Activated CD4-positive, alpha-beta T cell treated with anti-CD3 and anti-CD28 coated beads for 48 hours (primary cell): ENCODE measurements at regions not wholly inside any gene's neighbourhood (a gene's known extent, or its start where the extent isn't known, plus 50 kb on each side); places are given as distances from the start of the nearest gene placed in this dataset.

Experiments used
- DNase-seq: peaks from one replicate; pipeline ENCODE4 v3.0.0-alpha.2; 2020

- DNase-seq: no peak
These were observed 109.3 kb upstream of the TNRC6C start for GRCh38 chr17:77849239-77849638.

GRCh38 chr17:77851921-77852320 is 106.6 kb upstream of the TNRC6C start:
- DNase-seq: no peak

DNA sequence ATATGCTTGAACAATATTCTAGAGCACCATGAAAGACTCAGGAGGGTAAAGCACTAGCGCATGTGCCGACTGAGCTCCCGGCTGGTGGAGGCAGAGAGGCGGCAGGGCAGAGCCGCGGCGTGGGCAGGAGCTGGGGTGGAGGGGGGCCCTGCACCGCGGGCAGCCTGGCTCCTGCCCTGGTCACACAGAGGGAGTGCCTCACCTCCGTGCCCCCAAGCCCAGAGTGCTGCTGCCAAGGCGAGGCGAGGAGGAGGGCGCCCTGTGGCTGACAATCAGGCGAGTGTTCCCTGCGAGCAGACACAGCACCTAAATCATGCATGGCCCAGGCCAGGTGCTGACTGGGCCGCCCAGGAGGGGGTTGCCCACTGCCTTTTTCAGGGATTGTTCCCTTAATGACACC is 105.8 kb upstream of the TNRC6C start:
- DNase-seq: no peak

- DNase-seq: no peak
These were observed 105.1 kb upstream of the TNRC6C start for GRCh38 chr17:77853191-77853977.

DNA sequence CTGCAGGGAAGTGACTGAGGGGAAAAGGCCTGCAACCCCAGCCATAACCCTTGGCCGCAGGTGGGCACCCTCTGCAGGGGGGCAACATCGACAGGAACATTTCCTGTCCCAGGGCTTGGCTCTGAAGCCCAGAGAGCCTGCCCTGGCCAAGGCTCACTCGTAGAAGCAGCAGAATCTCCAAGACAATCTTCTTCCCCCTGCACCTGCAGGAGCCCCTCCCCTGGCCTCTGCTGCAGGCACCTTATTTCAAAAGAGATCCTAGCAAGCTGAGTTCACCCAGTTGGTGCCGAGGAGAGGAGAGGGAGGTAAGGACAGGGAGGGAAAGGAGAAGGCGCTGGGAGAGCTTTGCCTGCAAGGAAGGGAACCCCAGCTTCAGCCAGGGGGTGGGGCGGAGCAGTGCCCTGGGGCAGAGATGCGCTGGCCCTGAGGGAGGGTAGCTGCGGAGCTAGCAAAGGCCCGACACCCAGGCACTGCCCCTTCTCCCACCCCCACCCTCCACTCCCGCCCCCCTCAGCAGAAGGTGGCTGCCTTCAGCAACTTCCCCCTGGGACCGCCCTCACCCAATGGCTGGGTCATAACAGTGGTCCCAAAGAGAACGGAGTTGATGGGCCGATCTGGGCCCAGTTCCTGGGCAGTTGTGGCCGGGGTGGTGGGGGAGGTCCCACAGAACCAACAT is 104.3 kb upstream of the TNRC6C start:
- DNase-seq: no peak

DNA sequence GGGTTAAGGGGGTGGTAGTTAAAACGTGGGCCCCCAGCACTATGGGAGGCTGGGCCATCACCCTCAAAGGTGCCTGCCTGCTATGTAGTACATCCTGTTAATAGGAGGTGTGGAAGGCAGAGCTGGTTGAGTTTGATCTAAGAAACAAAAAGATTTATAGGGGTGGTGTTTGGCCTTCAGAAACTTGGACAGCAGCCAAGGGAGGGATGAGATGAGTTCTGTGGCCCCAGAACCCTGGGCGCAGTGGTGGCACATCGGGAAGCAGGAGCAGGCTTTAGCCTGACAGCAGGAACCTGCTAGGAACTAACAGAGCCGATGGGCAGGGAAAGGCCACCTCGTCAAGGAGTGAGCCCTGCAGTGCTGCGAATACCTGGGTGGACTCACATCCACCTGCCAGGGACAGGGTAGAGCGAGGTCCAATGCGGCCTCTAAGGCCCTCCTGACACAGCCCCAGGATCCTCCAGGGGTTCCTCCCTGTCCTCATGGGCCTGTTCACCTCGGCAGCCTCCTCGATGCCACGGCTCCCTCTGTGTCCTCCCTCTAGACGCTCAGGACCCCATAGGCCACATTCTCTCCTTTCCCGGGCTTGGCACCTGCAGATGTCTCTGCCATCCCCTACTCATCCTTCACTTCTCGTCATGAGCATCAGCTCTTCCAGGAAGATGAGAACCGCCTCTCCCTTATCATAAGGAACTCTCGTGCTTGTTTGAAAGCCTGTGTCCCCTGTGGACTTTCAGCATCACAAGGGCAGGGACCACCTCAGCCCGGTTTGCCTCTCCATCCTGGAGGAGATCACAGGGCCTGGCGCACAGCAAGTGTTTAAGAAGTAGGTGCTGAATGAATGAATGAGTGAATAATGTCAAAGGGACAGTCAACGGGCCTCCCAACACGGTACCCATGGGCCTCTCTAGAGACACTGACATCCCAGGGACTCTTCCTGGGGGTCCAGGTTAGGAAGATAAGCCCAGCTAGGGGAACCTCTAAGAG is 103.5 kb upstream of the TNRC6C start:
- DNase-seq: no peak

DNA sequence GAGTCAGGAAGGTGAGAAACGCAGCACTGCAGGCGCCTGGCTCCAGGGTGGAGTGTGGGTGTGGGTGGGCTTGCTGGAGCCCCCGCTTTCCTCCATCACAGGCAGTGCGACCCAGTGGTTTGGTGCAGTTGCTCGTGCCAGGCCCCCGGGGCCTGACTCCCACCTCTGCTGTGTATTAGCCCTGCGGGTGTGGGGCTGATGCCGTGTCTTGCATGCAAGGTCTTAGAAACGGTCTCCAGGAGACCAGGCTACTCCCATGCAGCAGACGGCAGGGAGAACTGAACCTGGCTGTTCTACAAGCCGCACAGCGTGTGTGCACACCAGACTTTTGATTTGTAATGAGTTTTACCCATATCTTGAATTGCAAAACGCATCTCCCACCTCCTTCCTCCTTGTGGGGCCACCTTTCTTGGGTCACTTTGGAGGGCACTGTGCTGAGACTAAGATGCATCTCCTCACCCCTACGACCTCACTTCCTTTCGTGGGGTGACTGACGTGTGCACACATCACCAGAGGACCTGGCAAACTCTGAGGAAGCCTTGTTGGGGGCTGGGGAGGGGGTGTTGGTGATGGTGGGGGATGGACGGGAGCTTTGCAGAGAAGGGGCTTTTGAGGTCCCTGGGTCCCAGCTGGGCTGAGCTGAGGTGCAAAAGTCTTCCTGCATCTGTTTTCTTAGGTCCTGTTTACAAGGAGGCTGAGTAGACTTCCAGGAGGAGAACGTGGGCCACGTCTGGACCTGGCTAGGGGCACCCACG is 101.8 kb upstream of the TNRC6C start:
- DNase-seq: no peak

DNA sequence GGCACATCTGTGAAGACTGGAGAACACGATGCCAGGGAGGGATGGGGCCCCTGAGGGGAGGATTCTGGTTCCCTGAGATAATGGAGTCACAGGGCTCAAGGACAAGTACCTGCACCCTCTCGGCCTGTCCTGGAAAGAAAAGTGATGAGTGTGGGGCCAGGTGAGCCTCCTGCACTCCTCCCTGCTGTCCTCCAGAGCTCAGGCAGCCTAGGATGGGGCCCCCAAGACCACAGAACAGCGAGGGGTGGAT is 101.3 kb upstream of the TNRC6C start:
- no peak for DNase-seq

- no peak for DNase-seq
These were observed 100.9 kb upstream of the TNRC6C start for GRCh38 chr17:77857613-77858012.

DNA sequence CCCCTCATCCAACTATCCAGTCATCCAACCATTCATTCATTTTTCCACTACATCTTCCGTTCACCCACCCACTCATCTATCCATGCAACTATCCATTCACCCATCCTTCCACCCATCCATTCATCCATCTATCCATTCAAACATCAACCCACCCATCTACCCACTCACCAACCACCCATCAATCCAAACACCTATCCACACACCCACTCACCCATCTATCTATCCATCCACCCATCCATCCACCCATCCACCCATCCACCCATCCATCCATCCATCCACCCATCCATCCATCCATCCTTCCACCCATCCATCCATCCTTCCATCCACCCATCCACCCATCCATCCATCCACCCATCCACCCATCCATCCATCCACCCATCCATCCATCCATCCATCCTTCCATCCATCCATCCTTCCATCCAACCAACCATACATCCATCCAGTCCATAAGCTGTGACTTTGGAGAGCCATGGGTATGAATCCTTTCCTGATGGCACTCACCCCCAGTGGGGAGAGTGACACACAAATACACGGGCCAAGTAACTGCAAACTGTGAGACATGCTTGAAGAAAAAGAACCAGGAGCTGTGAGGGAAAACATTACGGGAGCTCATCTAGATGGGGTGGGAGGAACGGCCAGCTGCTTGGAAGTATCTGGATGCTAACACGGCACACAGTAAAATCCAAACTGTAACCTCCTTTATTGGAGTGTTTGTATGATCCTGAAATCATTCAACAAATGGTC is 100.0 kb upstream of the TNRC6C start:
- DNase-seq: no peak

DNA sequence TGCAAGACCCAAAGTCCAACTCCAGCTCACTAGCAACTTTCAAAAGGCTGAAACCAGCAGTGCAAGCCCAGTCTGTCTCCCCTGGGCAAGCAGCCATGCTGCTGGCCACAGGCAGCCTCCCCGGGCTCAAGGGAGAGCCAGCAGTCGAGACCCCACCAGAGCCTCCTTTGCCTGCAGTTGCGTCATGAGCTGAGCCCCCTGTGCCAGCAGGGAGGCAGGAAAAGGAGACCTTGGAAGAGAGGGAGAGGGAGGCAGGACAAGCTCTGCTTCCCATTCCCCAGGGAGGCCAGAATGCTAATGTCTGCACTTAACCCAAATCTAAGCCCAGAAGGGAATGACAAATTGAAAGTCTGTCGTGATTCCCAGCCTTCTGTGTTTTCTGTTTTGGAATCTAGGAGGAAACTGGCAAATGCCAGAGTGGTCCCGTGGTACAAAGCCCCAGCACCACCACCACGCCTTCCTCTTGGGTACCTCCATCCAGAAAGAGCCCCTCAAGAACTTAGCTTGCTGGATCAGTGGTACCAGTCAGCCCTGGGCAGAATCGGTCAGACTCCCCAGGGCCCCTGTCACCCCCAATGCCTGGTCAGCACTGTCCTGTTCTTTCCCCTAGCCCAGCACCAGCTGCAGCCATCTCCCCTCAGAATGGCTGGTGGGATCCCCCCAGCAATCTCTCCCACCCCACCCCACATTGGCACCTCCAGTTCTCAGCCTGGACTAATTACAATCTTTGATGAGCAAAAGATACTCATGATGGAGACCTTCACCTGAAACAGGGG is 99.3 kb upstream of the TNRC6C start:
- DNase-seq: no peak

GRCh38 chr17:77861133-77861695 is 97.3 kb upstream of the TNRC6C start:
- no peak for DNase-seq

DNA sequence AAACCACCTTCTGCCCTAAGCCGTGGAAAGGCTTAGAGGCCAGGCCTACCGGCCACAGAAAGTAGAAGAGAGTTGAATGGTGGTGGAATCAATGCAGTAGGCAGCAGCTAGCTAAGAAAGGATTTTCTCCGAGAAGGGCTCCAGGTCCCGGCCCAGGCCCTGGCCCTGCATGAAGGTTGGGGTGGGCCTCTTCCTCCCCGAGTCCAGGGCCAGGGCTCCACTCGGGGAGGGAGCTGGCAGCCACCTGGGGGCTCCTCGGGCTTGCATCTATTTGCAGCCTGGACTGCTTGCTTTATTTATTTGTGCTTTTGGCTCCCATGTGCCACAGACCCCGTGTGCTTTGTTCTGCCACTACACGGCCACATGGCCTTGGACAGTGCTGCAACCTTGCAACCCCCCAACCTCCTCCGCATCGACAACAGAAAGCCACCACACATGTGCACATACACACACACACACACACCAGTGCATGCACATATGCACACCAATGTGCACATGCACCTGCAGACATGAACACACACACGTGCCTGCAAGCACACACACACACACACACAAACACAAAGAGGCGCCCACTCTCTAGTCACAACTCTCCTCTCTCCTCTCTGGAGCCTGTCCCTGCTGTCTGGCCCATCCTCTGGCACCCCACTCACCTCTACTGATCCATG is 96.4 kb upstream of the TNRC6C start:
- DNase-seq: no peak

GRCh38 chr17:77862890-77863813 is 95.4 kb upstream of the TNRC6C start:
- DNase-seq: no peak

- DNase-seq: no peak
These were observed 94.7 kb upstream of the TNRC6C start for GRCh38 chr17:77863814-77864161.

DNA sequence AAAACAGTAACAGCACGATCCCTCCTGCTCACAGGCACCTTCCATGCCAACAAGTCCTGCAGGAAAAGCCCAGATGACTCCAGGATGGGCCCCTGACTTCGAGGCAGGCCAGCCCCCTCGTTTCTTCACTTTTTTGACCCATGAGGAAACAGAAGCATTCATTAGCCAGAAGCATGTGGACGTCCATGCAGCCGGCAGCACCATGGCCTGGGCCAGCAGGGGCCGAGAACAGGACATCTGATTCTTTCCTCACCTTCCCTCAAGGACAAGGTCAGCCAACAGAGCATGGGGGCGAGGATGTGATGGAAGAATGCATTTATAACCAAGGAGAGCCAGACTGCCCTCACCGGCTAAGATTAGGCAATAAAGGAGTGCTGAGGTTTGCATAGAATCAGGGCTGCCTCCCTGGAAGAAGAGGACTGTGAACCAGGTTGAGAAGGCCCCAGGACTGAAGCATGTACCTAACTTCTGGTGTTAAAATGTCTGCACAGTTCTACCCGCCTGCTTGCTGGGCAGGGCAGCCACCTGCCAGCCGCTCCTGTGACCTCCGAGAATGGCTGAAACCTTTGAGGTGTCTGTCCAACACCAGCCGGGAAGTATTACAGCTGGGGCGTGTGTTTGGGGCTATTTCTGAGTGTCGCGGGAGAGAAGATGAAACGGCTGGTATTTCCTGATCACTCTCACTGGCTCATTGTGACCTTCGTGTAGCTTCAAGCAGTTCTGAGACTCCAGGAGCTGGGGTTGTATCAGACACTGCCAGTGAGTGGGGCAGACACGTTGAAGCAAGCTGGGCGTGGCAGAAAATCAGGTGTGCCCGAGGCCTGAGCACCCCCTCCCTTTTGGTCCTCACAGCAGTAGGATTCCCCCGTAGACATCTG is 94.0 kb upstream of the TNRC6C start:
- DNase-seq: no peak

GRCh38 chr17:77865112-77865611 is 93.3 kb upstream of the TNRC6C start:
- DNase-seq: no peak

- no peak for DNase-seq
These were observed 92.8 kb upstream of the TNRC6C start for GRCh38 chr17:77865716-77866115.
